NOMO-1 treated with dmso at 0.1 percent for 144 hours (cell line): ENCODE measurements at regions not wholly inside any gene's neighbourhood (a gene's known extent, or its start where the extent isn't known, plus 50 kb on each side); places are given as distances from the start of the nearest gene placed in this dataset.

Experiments used
- DNase-seq: peaks from one replicate; lab custom pipeline; 2025; ENCODE audit not compliant: unreplicated experiment; lab: John Stamatoyannopoulos, UW

DNA sequence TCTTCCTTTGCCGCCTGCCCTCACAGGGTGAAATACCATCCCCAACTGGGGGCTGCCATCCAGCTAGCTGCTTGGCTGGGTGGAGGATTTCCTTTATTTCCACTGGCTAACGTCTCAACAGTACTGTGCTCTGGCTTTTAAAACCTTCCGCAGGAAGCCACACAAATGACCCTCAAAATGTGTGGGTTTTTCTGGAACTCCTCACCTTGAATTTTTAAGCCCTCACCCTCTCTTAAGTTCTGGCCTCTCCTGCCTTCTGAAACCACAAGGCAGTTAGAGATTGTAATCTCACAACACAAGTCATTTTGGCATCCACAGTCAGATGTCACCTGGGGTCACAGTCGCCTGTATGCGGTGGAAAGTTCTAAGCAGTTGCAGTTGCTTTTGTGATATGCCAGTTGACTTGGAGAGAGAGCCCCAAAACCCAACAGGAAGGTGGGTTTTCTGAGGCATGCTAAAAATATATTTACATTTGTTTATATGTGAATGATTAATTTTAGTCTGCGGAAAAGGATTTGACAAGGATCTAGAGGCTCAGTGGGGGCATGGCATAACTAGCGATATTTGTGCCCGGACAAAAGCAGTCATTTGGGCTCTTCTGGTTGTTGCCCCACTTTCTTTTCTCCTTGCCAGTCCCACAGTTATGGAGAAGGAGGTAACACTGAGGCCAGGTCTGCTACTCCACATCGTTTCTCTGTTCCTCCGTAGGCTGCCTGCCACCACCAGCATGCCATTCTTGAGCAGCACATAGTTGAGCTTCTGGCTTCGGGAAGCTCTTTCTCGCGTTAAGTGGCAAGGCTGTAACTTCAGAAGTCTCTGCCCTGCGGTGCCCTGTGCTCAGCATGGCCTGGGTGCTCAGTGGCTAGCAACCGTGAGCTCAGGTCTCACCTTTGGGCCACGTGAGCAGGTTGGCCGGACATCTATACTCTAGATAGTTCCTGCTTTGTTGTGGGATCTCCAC lies 335.3 kb downstream of the CD83 start:
- no peak for DNase-seq

DNA sequence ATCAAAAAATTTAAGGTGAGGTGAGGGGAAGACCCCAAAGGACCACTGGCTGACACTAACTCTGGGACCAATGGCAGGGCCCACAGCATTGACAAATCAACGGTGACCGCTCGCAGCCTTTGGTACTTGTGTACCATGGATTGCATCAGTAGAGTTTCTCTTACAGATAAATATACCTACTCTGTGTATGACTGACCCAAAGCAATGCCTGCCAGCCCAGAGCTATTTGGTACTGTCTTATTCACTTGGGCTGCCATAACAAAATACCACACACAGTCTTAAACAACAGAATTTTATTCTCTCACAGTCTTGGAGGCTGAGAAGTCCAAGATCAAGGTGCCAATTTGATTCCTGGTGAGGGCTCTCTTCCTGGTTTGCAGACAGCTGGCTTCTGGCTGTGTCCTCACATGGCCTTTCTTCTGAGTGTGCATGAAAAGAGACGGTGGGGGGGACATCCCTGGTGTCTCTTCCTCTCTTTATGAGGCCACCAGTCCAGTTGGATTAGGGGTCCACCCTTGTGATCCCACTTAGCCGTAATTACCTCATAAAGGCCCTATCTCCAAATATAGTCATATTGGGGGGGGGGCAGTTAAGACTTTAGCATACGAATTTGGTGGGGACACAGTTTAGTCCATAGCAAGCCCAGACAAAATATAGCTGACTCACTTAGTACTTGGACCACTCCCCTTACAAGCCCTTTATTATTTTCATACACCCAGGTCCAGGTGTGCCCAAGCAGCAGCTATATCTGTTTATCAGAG lies 336.3 kb downstream of the CD83 start:
- no peak for DNase-seq

DNA sequence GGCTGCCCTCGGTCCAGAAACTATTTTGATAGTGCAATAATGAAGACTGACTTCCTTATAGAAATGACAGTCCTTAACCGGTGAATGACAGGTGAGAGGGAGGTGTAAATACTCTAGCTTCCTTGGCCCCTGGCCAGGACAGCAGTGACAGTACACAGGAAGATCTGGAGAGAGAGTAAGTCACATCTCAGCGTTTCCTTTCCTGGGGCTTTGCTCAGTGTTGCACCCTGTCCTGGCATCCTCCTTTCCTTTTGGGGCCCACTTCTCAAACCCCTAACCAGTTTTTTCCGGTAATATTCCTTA lies 336.9 kb downstream of the CD83 start:
- DNase-seq, result no peak

DNA sequence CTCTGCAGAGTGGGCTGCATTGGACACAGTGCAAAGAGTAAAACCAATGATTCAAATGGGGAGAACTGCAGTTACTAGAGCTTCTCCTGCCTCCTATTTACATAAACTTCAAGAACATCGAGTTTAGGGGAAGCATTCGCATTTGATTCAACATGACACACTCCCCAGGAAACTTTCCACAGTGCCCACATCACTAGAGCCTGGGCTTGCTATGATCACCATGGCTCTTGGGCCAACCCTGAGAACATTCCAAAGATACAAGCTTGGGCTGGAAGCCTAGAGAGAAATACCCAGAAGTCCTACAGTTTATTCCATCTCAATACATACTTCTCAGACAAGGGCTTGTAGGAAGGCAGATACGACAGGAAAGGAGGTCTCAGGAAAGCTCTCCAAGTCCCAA lies 337.9 kb downstream of the CD83 start:
- DNase-seq, result no peak

DNA sequence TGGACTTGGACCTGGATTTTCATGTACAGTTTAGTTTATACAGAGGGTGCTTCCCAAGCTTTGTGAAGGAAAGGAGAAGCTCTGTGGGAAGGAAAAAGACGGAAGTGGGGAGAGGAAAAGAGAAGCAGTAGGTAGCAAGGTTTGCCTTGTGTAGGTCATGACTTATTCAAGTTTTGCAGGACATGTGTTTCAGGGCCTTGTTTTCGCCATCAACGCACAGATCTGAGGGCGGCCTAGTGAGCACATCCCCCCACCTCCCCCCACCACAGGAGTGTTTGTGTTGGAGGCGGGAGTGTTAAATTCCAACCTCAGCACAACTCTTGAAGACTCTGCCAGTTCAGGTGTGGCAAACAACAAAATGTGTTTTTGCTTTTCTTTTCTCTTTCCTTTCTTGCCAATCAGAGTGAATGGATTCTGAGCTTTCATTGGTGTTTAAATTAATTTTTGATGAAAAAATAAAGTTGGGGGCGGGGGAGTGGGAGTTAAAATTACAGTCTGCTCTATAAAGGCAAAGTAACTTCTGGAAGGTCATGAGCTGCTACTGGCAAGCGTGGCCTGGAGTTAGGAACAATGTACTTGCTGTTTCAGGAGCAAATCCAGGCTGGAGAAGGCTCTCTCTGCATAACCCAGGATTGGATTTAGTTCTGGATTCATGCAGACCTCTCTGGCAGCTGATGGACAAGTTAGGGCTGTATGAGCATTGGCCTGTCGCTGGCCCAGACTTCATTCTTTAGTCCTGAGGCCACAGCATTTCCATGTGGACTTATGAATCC lies 338.5 kb downstream of the CD83 start:
- no peak for DNase-seq

DNA sequence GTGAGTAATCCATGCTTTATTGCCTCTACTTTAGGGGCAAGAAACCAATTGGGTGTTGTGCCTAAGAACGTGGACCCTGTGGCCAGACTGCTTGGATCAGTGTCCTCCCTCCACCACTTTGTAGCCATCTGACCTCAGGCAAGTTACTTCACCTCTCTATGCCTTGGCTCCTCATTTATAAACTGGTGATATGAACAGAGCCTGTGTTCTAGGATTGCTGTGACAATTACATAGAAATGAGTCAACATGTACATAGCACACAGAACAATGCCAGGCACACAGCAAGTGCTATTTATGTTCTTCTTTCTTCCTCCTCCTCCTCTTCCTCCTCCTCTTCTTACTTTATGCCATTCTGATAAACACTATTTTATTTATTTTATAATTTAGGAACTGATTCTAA lies 339.4 kb downstream of the CD83 start:
- no peak for DNase-seq

DNA sequence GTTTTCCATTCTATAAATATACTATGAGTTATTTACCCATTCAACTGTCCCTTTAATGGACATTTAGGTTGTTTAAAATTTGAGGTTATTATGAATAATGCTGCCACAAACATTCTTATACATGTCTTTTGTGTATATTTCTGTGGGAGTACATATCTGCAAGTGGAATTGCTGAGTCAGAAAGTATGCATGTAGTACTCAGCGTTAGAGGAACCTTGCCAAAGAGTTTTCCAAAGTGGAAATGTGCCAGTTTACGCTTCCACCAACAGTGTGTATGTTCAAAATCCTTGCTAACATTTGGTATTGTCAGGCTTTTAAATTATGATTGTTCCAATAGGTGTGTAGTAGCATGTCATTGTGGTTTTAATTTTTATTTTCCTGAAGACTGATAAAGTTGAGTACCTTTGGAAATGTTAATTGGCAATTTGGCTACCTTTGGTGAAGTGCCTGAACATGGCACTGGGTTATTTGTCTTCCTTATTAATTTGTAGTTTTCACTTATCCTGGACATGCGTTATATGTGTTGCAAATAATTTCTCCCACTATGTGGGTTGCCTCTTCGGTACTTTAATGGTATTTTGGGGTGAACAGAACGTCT lies 341.2 kb downstream of the CD83 start:
- no peak for DNase-seq

DNA sequence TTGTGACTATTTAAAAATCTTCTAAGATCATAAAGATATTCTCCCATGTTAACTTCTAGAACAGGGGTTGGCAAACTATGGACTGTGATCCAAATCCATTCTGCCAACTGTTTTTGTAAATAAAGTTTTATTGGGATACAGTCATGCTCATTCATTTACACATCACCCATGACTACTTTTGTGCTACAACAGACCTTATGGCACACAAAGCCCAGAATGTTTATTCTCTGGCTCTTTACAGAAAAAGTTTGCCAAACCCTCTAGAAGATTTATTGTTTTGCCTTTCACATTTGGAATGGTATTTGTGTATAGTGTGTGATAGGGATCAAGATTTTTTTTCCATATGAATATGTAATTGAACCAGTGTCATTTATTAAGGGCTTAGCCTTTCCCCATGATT lies 341.7 kb downstream of the CD83 start:
- DNase-seq, result no peak

DNA sequence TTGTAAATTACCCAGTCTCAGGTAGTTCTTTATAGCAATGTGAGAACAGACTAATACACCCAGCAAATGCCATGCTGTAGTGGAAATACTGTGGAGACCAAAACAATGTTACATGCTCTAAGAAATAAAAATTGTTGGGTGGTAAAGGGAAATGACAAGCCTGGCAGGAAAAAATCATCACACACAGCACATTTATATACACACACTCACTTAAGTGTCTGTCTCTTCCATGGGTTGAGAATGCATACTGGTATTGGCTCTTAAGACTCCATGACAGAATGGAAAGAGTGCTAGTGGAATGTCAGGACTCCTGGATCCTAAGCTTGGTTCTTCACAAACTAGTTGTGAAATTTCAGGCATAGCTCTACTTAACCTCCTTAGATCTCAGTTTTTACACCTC lies 343.0 kb downstream of the CD83 start:
- no peak for DNase-seq

DNA sequence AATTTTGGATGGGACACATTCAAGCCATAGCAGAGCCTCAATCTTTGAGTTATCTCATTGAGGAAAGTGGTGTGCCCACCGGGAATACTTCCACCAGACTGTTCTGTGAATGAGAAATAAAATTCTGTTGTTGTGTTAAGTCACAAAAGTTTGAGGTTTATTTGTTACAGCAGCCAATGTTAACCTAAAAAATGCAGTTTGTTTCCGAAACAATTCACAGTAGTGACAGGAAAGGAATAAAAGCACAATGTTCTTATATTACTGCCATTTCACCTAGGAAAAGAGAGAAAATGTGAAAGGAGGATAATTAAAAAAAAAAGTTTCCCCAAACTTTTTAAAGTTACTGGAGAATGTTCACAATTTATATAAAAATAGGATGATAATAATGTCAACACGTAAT lies 344.6 kb downstream of the CD83 start:
- no peak for DNase-seq

DNA sequence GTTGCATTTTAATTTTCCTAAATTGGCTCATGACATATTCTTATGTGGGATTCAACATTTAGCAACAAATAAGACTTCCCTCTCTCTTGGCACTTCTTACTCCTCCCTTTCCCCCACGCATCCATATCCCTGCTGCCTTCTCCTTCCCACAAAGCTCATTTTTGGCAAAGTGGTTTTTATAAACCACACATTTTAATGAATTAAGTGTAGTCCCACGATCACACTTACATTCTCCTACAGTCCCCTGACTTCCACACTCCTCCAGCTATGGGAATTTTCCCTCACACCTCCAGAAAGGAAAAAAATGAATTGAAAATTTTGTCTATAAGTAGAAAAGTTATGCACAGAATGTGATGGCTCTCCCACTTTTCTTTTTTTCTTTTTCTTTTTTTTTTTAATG lies 345.0 kb downstream of the CD83 start:
- no peak for DNase-seq

DNA sequence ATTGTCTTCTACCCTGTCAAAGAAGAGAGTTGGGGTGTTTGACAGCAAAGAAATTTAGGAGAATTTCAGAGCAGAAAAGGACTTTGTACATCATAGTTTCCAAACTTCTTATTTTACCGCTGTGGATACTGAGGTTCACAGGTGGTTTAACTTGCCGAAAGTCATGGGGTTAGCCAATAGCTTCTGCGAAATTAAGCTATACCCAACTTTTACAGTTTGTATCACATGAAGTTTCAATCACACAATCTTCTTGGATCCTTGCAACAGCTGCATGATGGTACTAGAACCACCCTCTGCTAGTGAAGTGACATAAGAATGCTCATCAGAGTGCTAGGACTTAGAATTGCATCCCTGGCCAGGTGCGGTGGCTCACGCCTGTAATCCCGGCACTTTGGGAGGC lies 345.5 kb downstream of the CD83 start:
- no peak for DNase-seq

DNA sequence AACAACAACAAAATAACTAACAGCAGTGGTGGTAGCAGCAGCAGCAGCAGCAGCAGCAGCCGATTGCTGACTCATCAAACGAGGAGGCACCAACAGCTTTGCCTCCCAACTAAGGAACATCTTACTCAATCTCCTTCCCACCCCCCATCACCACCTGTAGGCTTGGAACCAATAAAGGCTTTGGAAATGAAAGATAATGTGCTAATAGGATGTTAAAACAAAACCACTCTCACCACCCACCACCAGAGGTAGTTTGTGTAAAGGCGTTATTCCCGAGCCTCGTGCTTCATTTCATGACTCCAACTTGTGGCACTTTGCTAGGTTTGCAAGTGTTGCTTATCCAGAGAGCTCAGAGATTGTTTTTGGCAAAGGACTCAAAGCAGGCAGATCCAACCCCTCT lies 346.5 kb downstream of the CD83 start:
- no peak for DNase-seq

DNA sequence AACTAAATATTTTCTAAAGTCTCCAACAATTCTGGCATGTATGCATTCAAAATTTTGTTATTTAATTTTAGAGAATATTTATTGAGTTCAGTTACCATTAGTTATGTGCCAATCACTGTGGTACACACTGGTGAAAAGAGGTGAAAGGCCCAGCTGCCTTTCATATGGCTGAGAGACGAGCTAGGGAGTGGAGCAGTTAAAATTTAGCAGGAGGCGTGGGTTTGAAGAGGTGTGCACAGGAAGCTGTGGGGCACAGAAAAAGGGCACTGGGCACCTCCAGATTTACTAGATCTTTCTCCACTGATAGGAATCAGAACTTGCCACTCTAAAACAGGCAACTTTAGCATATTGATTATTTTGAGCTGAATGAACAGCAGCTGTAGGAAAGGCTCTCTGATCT lies 347.1 kb downstream of the CD83 start:
- no peak for DNase-seq

DNA sequence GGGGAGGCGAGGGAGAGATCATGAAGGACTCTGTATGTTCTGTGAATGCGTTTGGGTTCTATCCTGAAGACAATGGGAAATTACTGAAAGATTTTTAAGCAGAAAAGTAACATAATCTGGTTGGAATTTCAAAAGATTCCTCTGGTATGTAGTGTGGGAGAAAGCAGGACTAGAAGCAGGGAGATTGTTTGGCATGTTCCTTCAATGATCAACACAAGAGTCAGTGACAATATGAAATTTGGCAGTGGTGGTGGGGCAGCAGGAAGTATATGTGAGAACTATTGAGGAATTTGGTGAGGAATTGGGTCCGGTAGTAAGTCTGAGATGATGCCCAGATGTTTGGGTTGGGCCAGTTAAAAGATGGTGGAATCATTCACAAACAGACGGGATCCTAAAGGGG lies 348.7 kb downstream of the CD83 start:
- DNase-seq, result no peak

DNA sequence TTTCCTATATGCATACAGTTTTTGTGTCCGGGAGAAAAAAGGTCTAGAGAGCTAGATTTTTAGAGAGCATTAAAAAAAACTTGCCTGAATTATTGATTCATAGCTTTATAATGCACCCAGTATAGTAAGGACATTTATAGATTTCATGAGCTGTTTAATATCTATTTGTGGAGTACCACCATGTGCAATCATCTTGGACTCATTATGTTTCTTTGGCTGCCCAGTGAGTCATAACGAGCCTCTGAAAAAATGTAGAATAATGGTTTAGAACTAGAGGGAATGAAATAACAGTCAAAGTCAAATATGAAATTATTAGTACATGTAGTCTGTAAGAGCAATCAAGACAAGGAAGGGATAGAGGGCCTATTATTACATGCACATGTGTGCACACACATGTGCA lies 350.0 kb downstream of the CD83 start:
- no peak for DNase-seq

DNA sequence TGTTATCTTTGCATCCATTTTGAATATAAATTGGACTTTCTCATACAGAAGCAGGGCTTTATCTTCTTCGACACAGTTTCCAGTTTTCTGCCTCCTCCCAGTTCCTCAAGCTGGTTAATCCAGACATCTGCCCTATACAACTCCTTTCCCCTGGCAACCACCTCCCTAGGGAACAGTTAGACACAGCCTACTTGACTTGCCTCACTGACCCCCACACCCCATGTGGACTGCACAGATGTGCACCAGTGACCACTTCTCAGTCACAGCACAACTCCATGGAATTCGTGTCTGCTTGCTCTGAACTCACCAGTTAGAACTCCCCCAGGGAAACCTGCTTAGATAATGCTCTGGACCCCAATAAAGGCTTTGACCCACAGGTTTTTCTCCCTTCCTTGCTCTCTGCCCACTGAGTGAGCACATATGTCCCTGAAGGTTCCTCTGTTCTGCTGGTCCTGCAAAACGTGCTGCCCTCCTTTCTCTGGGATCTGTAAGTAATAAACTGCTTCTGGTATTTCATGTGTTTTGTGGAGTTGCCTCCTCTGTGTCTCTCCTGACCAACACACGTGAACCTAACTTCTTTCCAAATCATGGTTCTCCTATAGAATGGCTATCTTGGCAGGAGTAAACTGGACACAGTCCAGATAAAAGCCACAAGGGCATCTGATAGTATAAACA lies 351.2 kb downstream of the CD83 start:
- DNase-seq, result no peak

DNA sequence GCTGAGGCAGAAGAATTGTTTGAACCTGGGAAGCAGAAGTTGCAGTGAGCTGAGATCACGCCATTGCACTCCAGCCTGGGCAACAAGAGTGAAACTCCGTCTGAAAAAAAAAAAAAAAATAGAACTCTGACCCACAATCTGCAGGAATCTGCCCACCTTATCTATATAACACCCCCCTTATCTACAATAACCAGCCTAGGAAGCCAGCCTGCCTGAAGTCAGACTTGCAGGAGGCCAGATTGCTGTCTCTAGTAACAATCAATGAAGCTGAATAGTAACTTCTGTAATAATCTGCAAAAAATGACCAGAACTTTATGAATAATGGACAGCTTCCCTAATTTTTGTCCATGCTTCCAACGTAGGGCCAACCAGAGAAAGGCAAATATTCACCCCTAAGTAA lies 352.5 kb downstream of the CD83 start:
- DNase-seq, result no peak

DNA sequence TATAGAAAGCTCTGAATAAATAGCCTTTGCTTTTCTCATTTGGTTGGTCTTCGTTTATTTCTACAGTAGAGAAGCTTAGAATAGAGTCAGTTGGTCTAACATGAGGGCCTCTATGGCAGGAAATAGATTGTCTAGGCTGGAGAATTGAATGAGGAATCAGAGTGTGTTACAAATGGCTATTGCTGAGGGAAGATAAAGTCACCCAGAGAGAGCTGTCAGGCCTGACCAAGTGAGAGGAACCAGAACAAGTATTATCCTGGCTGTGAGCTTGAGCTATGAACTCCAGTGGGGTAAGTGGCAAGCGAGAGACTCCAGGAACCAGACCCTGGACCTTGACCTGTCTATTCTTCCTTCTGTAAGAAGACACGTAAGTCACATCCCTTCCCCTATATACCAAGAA lies 353.1 kb downstream of the CD83 start:
- DNase-seq, result no peak

DNA sequence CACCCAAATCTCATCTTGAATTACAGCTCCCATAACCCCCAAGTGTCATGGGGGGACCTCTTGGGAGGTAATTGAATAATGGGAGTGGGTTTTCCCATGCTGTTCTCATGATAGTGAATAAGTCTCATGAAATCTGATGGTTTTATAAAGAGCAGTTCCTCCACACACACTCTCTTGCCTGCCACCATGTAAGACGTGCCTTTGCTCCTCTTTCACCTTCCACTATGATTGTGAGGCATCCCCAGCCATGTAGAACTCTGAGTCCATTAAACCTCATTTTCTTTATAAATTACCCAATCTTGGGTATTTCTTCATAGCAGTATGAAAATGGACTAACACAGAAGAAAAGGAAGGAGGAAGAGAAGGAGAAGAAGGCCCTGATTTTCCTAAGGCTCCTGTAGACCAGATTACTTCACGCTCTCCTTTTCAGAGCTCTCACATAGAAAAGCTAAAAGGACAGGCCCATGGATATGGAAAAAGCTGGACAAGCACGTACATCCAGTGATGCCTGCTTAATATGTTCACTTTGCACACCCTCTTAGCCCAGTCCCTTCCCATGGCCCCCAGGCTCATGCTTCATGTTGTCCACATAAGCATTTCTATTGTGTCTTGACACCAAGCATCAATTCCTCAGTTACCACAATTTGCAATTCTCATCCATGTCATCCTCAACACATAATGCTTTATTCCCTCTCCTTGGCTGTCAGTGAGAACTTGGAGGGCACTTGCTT lies 354.8 kb downstream of the CD83 start:
- no peak for DNase-seq
